ENCODE measurements at regions not wholly inside any gene's neighbourhood (a gene's known extent, or its start where the extent isn't known, plus 50 kb on each side); places are given as distances from the start of the nearest gene placed in this dataset.

DNA sequence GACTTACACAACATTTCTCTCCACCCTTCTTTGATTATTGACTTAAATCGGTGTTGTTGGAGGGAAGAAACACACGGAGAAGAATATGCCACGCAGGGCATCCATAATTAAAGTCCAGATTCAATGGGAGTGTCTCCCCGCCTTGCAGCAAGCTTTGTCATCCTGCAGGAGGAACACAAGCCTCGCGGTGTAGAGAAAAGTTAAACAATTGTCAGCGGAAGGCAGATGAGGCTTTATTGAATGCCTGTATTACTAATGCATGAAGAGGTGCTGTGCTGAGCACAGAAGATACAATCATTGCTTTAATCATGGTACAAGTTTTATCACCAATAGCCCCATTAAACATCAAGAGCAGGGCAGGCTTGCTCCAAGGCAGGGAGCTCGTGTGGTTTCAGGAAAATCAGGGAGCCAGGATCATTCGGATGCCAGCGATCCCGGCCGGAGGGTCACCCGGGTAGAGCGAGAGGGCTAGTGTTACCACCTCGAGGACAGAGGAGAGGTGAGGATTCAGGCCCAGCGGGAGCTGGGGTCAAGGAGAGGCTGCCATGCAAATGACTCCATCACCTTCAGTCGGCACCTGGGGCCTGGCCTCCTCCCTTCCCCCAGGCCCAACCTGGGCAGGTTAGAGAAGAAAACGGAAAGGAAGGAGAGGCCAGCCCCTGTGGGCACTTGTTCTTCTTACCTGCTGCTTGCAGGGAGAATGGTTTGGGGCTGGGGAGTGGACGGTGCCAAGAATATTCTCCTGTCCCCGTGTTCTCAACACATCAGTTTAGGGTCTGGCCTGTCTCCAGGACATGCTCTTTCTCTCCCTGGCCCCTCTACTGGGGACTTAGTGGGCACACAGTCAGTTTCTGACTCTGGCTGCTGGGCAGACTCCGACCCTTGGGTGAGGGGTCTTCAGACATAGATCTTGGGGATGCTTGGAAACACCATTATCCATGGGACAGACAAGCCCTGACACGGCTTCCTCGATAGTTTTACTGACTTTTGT, 289.5 kb downstream of the IRX2 start:
- Mint-ChIP-seq H3K4me3 (ENCODE audit: unreplicated experiment) (no peak overlapping the region), H3K4me1 (ENCODE audit: unreplicated experiment) (no peaks in the 10 kb centered on the region), H3K27me3 (ENCODE audit: unreplicated experiment) (no peaks in the 10 kb centered on the region), H3K9me3 (ENCODE audit: unreplicated experiment) (peaks cover 30% of the 10 kb centered on the region), H3K36me3 (ENCODE audit: unreplicated experiment) (no peaks in the 10 kb centered on the region), H3K27ac (ENCODE audit: unreplicated experiment) (no peak overlapping the region)
- no peak for DNase-seq (ENCODE audit: extremely low spot score, unreplicated experiment)
- TF ChIP-seq, protein P1, sequence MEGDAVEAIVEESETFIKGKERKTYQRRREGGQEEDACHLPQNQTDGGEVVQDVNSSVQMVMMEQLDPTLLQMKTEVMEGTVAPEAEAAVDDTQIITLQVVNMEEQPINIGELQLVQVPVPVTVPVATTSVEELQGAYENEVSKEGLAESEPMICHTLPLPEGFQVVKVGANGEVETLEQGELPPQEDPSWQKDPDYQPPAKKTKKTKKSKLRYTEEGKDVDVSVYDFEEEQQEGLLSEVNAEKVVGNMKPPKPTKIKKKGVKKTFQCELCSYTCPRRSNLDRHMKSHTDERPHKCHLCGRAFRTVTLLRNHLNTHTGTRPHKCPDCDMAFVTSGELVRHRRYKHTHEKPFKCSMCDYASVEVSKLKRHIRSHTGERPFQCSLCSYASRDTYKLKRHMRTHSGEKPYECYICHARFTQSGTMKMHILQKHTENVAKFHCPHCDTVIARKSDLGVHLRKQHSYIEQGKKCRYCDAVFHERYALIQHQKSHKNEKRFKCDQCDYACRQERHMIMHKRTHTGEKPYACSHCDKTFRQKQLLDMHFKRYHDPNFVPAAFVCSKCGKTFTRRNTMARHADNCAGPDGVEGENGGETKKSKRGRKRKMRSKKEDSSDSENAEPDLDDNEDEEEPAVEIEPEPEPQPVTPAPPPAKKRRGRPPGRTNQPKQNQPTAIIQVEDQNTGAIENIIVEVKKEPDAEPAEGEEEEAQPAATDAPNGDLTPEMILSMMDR (IDR thresholded peaks at IDR 0.05) = no peak

DNA sequence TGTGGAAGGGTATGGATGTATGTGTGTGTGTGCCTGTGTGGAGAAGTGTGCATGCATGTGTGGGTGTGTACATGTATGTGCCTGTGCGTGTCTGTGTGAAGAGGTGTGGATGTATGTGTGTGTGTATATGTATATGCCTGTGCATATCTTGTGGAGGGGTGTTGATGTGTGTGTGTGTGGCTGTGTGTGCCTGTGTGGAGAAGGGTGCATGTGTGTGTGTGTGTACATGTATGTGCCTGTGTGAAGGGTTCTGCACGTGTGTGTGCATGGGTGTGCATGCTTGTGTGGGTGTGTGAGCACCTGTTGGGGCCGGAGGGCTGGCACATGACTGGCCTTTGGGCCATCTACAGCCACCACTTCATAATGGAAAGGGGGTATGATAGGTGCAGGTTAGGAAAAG, 291.4 kb downstream of the IRX2 start:
- Mint-ChIP-seq H3K4me1 (ENCODE audit: unreplicated experiment) (no peaks in the 10 kb centered on the region), H3K36me3 (ENCODE audit: unreplicated experiment) (no peaks in the 10 kb centered on the region), H3K27ac (ENCODE audit: unreplicated experiment) (no peak overlapping the region), H3K4me3 (ENCODE audit: unreplicated experiment) (no peak overlapping the region), H3K9me3 (ENCODE audit: unreplicated experiment) (peaks cover 28% of the 10 kb centered on the region), H3K27me3 (ENCODE audit: unreplicated experiment) (no peaks in the 10 kb centered on the region)
- TF ChIP-seq, protein P1 (IDR thresholded peaks at IDR 0.05) = no peak
- no peak for DNase-seq (ENCODE audit: extremely low spot score, unreplicated experiment)

DNA sequence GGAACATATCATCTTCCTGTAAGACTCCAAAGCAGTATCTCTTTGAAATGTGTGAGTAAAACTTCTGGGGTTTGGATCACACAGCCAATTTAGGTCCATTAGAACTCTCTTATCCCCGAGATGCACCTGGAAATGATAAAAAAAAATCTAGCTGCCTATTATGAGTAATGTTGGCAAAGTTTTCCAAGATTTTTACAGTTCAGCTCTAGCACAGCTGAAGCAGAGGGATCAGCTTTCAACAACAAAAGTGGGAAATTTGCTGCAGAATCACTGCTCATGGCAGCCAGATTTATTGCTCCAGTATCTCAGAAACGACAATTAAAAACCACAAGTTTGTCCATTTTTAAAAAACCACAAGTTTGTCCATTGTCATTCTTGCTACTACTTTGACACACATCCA, 292.2 kb downstream of the IRX2 start:
- Mint-ChIP-seq H3K4me3 (ENCODE audit: unreplicated experiment) (no peak overlapping the region), H3K4me1 (ENCODE audit: unreplicated experiment) (no peaks in the 10 kb centered on the region), H3K36me3 (ENCODE audit: unreplicated experiment) (no peaks in the 10 kb centered on the region), H3K27ac (ENCODE audit: unreplicated experiment) (no peak overlapping the region), H3K27me3 (ENCODE audit: unreplicated experiment) (no peaks in the 10 kb centered on the region), H3K9me3 (ENCODE audit: unreplicated experiment) (peaks cover 28% of the 10 kb centered on the region)
- no peak for DNase-seq (ENCODE audit: extremely low spot score, unreplicated experiment)
- TF ChIP-seq, protein P1 (IDR thresholded peaks at IDR 0.05) = no peak

DNA sequence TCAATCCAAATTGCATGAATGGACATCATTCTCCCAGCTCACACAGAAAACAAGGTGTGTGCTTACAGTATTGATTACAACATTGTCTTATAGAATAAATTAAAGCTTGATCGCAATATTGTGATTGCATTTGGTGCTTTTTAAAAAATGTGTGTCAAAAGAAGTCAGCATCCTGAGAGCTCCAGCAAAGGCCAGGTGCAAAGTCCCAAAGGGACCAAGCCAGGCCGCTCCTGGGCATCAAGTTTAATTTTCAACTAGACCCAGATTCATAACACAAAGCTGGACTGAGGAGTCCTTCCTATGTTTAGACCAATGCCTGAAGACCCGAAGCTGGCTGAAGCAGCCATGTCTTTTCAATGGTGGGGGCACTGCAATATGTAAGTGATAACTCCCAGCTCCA, 295.6 kb downstream of the IRX2 start:
- Mint-ChIP-seq H3K36me3 (ENCODE audit: unreplicated experiment) (no peaks in the 10 kb centered on the region), H3K27me3 (ENCODE audit: unreplicated experiment) (no peaks in the 10 kb centered on the region), H3K9me3 (ENCODE audit: unreplicated experiment) (peaks cover 21% of the 10 kb centered on the region), H3K27ac (ENCODE audit: unreplicated experiment) (no peak overlapping the region), H3K4me3 (ENCODE audit: unreplicated experiment) (no peak overlapping the region), H3K4me1 (ENCODE audit: unreplicated experiment) (no peaks in the 10 kb centered on the region)
- no peak for DNase-seq (ENCODE audit: extremely low spot score, unreplicated experiment)
- TF ChIP-seq, protein P1 (IDR thresholded peaks at IDR 0.05) = no peak

DNA sequence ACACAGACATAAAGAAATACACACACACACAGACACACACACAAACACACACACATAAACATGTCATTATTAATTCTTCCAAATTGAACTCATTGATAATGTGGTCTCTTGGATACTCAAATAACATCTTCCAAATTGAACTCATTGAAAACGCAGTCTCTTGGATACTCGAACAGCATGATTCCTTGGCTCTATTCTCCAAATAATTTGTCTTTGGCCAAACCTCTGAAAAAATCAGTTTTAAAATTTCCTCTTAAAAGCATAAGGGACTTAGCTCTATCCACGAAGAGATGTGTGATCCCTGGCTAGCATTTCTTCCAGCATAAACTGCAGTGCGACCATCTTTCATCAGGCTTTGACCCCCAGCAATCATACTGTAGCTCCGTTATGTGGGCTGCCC, 296.6 kb downstream of the IRX2 start:
- DNase-seq (ENCODE audit: extremely low spot score, unreplicated experiment) = no peak
- Mint-ChIP-seq H3K9me3 (ENCODE audit: unreplicated experiment) (peaks cover 23% of the 10 kb centered on the region), H3K4me1 (ENCODE audit: unreplicated experiment) (no peaks in the 10 kb centered on the region), H3K4me3 (ENCODE audit: unreplicated experiment) (no peak overlapping the region), H3K36me3 (ENCODE audit: unreplicated experiment) (no peaks in the 10 kb centered on the region), H3K27ac (ENCODE audit: unreplicated experiment) (no peak overlapping the region), H3K27me3 (ENCODE audit: unreplicated experiment) (no peaks in the 10 kb centered on the region)
- TF ChIP-seq, protein P1 (IDR thresholded peaks at IDR 0.05) = no peak
